ENCODE measurements at regions not wholly inside any gene's neighbourhood (a gene's known extent, or its start where the extent isn't known, plus 50 kb on each side); places are given as distances from the start of the nearest gene placed in this dataset.
"Not testable (repeated sequence)": the region's sequence is repeated elsewhere in the genome, so short reads cannot be mapped to it uniquely, and the experiment has no call there.

GRCh38 chr1:146688893-146689292 lies 249.2 kb upstream of the NBPF12 start:
- not testable (repeated sequence) for H3K27ac Mint-ChIP-seq; H3K27me3 Mint-ChIP-seq (ENCODE audit: low read depth); DNase-seq (ENCODE audit: low spot score); H3K4me3 Mint-ChIP-seq; H3K4me1 Mint-ChIP-seq (ENCODE audit: low read depth); H3K36me3 Mint-ChIP-seq (ENCODE audit: low read depth); H3K9me3 Mint-ChIP-seq

GRCh38 chr1:146686777-146687366 lies 251.3 kb upstream of the NBPF12 start:
- not testable (repeated sequence) for H3K36me3 Mint-ChIP-seq (ENCODE audit: low read depth); H3K4me1 Mint-ChIP-seq (ENCODE audit: low read depth); H3K27ac Mint-ChIP-seq; DNase-seq (ENCODE audit: low spot score); H3K9me3 Mint-ChIP-seq; H3K27me3 Mint-ChIP-seq (ENCODE audit: low read depth); H3K4me3 Mint-ChIP-seq

- not testable (repeated sequence) for DNase-seq (ENCODE audit: low spot score); H3K4me1 Mint-ChIP-seq (ENCODE audit: low read depth); H3K36me3 Mint-ChIP-seq (ENCODE audit: low read depth); H3K27ac Mint-ChIP-seq; H3K27me3 Mint-ChIP-seq (ENCODE audit: low read depth); H3K4me3 Mint-ChIP-seq; H3K9me3 Mint-ChIP-seq
These were observed 255.0 kb upstream of the NBPF12 start for GRCh38 chr1:146683126-146683429.

- DNase-seq (ENCODE audit: low spot score); H3K4me1 Mint-ChIP-seq (ENCODE audit: low read depth); H3K4me3 Mint-ChIP-seq; H3K9me3 Mint-ChIP-seq; H3K36me3 Mint-ChIP-seq (ENCODE audit: low read depth); H3K27me3 Mint-ChIP-seq (ENCODE audit: low read depth); H3K27ac Mint-ChIP-seq: not testable (repeated sequence)
These were observed 255.6 kb upstream of the NBPF12 start for GRCh38 chr1:146682227-146683125.

- not testable (repeated sequence) for H3K4me3 Mint-ChIP-seq; DNase-seq (ENCODE audit: low spot score); H3K27me3 Mint-ChIP-seq (ENCODE audit: low read depth); H3K4me1 Mint-ChIP-seq (ENCODE audit: low read depth); H3K27ac Mint-ChIP-seq; H3K36me3 Mint-ChIP-seq (ENCODE audit: low read depth); H3K9me3 Mint-ChIP-seq
These were observed 264.3 kb upstream of the NBPF12 start for GRCh38 chr1:146673729-146674299.

GRCh38 chr1:146672608-146673007 lies 265.5 kb upstream of the NBPF12 start:
- H3K36me3 Mint-ChIP-seq (ENCODE audit: low read depth); DNase-seq (ENCODE audit: low spot score); H3K27ac Mint-ChIP-seq; H3K4me3 Mint-ChIP-seq; H3K9me3 Mint-ChIP-seq; H3K27me3 Mint-ChIP-seq (ENCODE audit: low read depth); H3K4me1 Mint-ChIP-seq (ENCODE audit: low read depth): not testable (repeated sequence)

GRCh38 chr1:146671588-146671987 lies 266.5 kb upstream of the NBPF12 start:
- not testable (repeated sequence) for H3K36me3 Mint-ChIP-seq (ENCODE audit: low read depth); H3K27me3 Mint-ChIP-seq (ENCODE audit: low read depth); H3K27ac Mint-ChIP-seq; DNase-seq (ENCODE audit: low spot score); H3K9me3 Mint-ChIP-seq; H3K4me1 Mint-ChIP-seq (ENCODE audit: low read depth); H3K4me3 Mint-ChIP-seq

- not testable (repeated sequence) for H3K4me3 Mint-ChIP-seq; H3K4me1 Mint-ChIP-seq (ENCODE audit: low read depth); DNase-seq (ENCODE audit: low spot score); H3K27me3 Mint-ChIP-seq (ENCODE audit: low read depth); H3K36me3 Mint-ChIP-seq (ENCODE audit: low read depth); H3K27ac Mint-ChIP-seq; H3K9me3 Mint-ChIP-seq
These were observed 267.1 kb upstream of the NBPF12 start for GRCh38 chr1:146670832-146671566.

- not testable (repeated sequence) for H3K36me3 Mint-ChIP-seq (ENCODE audit: low read depth); H3K27ac Mint-ChIP-seq; H3K4me3 Mint-ChIP-seq; DNase-seq (ENCODE audit: low spot score); H3K4me1 Mint-ChIP-seq (ENCODE audit: low read depth); H3K9me3 Mint-ChIP-seq; H3K27me3 Mint-ChIP-seq (ENCODE audit: low read depth)
These were observed 271.8 kb upstream of the NBPF12 start for GRCh38 chr1:146666275-146666674.

GRCh38 chr1:146660242-146660641 lies 277.9 kb upstream of the NBPF12 start:
- not testable (repeated sequence) for H3K27ac Mint-ChIP-seq; H3K4me3 Mint-ChIP-seq; DNase-seq (ENCODE audit: low spot score); H3K9me3 Mint-ChIP-seq; H3K36me3 Mint-ChIP-seq (ENCODE audit: low read depth); H3K27me3 Mint-ChIP-seq (ENCODE audit: low read depth); H3K4me1 Mint-ChIP-seq (ENCODE audit: low read depth)

GRCh38 chr1:146656356-146657060 lies 281.6 kb upstream of the NBPF12 start:
- not testable (repeated sequence) for H3K27ac Mint-ChIP-seq; H3K36me3 Mint-ChIP-seq (ENCODE audit: low read depth); H3K4me3 Mint-ChIP-seq; H3K27me3 Mint-ChIP-seq (ENCODE audit: low read depth); DNase-seq (ENCODE audit: low spot score); H3K9me3 Mint-ChIP-seq; H3K4me1 Mint-ChIP-seq (ENCODE audit: low read depth)

GRCh38 chr1:146654763-146655162 lies 283.4 kb upstream of the NBPF12 start:
- H3K27me3 Mint-ChIP-seq (ENCODE audit: low read depth); H3K4me1 Mint-ChIP-seq (ENCODE audit: low read depth); H3K36me3 Mint-ChIP-seq (ENCODE audit: low read depth); H3K4me3 Mint-ChIP-seq; H3K27ac Mint-ChIP-seq; DNase-seq (ENCODE audit: low spot score); H3K9me3 Mint-ChIP-seq: not testable (repeated sequence)

- not testable (repeated sequence) for H3K27me3 Mint-ChIP-seq (ENCODE audit: low read depth); H3K9me3 Mint-ChIP-seq; DNase-seq (ENCODE audit: low spot score); H3K27ac Mint-ChIP-seq; H3K4me3 Mint-ChIP-seq; H3K36me3 Mint-ChIP-seq (ENCODE audit: low read depth); H3K4me1 Mint-ChIP-seq (ENCODE audit: low read depth)
These were observed 292.0 kb upstream of the NBPF12 start for GRCh38 chr1:146645978-146646604.
